GM18861 (cell line): ENCODE measurements at regions not wholly inside any gene's neighbourhood (a gene's known extent, or its start where the extent isn't known, plus 50 kb on each side); places are given as distances from the start of the nearest gene placed in this dataset.

Experiments used
- ATAC-seq: cut with Tn5 transposase; IDR thresholded peaks from one replicate; pipeline ENCODE4 v1.9.1; 2021; ENCODE audit not compliant: unreplicated experiment

DNA sequence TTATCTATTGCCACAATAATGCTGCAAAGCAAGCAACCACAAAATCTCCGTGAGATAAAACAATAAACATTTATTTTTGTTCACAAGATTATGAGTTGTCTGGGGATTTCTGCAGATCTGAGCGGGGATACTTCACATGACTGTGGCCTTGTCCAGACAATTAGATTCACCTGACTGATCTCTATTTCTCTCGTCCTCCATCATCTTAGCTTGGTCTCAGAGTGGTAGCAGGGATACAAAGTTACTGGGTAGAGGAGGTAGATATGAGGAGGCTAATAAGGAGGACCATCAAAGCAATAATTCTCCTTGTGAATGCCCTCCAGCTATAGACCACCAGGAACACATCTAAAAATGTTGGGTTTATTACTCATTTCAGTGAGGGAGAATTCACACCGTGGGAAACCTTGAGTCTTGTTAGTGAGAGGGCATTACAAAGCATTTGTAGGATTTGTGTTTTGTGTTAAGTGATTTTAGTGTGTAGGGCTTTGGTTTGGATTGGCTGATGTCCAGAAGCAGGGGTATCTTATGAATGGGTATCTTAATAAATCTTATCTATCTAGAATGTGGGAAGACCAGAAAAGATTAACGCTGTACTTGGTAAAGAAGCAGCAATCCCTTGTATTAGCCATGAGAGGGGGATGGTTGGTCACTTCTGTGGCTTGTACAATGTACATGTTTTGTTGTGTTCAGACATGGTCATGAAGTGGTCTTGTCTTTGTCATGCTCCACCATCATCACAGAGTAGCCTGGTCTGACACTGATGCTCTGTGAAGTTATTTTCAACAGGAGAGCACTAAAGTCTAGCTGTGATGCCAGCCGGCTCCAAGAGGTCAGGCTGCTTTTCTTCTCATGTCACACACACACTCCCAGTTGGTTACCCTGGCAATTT lies 287.6 kb upstream of the STT3B start:
- no peak for ATAC-seq

DNA sequence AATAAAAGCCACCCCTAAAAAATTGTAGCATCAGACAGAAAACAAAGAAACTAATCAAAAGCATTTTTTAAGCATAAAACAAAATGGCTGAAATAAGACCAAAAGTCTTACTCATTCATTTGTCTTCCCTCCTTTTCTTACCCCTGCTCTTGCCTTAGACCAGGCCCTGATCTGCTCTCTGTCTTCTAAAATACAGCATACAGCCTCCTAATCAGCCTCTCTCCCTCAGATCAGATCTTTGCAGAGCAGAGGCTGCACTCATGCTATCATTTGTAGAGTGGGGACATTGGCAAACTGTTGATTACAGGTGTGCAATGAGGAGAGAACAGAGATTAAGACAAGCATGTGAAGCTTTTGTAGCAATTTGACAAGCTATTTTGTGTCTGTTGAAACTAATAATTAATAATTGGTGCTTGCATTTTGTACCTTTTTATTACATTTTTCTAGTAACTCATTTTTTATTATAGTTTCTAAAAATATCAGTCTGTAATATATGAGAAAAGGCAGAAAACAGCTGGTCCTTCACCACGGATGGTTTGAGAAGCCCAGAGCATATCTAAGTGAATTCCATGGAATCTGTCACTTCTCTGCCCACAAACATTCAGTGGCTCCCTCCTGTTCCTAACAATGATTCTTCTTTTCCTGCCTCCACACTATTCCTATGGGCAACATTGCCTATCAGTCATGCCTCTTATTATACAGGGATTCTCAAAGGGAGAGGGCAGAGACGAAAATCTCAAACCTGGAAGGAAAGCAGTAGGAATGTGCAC lies 286.2 kb upstream of the STT3B start:
- ATAC-seq, result no peak

DNA sequence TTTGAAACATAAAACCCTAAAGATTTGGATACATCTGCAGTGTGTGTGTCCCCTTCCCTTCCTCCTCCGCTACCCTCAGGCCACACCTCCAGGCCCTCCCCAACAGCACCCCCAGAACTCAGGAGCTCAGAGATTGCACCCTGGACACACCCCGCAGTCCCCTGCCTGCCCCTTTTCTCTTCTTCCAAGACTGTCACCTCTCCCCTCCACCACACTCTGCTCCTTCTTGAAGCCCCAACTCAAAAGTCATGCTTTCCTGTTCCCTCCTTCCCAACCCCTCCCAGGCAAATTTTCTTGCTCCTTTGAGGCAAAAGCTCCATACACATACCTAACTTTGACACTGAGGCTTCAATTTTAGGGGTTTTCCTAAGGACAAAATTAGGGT lies 285.7 kb upstream of the STT3B start:
- no peak for ATAC-seq

DNA sequence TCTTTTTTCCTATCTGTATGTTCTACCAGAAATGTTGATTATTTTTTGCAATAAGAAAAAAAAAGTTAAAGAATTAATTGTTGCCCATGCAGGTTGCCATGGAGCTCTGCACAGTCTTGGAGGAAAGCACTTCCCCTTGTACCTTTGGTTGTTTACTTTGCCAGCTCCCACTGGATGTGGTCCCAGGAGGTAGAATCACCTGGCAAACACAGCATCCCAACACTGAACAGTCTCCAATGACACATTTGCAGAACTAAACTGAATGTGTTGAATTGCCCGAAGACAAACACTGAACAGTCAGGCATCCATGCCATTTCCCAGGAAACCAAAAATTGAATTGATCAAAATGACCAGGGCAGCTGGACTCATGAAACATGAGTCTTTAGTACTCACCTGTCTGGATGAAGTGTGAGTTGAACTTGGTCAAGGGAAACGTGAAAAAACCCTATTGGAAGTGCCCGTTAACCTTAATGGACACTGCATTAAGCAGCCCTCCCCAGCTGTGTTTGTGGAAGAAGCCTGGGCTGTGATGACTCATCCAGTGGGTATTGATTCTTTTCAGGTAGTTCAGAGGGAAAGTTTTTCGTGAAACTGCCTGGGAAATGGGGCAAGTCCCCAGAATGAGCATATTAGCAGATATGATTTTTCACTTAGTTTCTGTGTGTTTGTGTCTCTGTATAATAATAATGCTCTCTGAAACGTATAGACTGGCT lies 284.7 kb upstream of the STT3B start:
- peak; percentile 61 for ATAC-seq

DNA sequence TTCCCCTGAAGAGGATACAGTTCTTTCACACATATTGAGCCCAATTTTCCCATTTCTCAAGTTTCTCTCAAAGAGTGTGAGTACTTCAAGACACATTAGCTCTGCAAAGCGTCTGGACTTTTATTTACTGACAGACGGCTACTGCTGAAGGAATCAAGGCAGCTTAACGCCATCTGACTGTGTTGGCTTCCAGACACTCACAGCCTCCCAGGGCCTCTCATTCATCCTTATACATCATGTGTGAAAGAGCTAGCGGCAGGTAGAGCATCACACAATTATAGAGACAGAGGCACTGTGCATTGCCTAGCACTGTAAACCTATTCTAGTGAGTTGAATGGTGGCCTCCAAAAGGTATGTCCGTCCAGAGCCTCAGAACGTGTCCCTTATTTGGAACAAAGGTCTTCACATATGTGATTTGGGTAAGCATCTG lies 284.1 kb upstream of the STT3B start:
- ATAC-seq, result no peak

DNA sequence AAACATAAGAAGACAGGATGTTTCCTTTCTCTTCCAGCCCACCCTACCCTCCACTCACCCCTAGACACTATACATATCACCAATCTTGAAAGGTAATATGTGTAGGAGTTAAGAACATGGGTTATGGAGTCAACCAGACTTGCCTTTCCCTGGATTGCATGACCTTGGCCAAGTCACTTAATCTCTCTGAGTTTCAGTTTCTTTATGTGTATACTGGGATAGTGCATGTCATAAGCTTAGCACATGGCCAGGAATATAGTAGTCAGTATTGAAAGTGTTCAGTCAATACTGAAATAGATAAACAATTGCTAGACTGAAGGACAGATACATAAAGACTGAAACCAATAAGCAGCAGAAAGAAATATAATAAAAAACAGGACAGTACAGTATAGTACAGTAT lies 283.2 kb upstream of the STT3B start:
- ATAC-seq, result no peak

DNA sequence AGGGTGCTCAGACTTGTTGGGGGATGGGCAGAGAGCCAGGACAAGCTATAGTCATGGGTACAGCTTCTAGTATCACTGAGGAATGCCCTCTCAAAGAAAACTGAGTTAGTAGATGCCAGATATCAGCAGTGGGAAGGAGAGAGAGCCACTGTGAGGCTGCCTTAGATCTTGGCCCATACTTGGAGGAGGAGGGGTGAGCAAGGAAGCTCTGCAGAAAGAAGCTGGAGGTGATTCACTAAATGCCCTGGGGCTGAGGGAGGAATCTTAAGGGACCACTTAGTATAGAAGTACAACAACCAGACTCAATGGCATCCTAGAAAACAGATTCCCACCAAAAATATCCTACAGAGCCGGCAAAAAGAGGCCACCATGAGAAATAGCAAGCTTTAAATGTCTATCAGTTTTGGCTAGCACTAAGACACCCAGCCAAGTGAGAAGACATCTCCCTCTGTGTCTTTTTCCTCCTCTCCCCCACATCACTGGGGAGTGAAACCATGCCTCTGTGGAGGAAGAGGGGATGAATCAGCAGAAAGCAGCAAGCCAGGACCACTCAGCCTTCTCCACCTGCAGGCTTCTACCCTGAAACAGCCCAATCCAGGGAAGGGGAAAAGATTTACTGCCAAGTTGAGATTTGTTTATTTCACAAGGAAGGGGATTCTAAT lies 282.5 kb upstream of the STT3B start:
- no peak for ATAC-seq

DNA sequence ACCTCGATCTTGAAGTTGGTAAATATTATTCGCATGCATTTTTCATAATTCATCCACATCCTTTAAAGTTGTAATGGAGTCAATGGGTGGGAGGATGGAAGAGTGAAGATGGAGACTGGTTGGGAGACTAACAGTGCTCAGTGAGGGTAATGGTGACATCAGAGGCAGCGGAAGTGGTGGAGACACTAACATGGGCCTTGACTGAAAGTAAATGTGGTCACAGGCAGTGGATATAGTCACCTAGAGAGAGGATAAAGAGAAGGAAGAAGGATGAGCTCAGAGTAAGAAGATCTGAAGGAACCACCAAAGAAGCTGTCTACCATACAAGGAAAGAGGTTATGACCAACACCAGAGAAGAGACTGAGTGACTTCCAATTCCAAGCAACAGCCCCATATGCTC lies 281.6 kb upstream of the STT3B start:
- ATAC-seq, result no peak

DNA sequence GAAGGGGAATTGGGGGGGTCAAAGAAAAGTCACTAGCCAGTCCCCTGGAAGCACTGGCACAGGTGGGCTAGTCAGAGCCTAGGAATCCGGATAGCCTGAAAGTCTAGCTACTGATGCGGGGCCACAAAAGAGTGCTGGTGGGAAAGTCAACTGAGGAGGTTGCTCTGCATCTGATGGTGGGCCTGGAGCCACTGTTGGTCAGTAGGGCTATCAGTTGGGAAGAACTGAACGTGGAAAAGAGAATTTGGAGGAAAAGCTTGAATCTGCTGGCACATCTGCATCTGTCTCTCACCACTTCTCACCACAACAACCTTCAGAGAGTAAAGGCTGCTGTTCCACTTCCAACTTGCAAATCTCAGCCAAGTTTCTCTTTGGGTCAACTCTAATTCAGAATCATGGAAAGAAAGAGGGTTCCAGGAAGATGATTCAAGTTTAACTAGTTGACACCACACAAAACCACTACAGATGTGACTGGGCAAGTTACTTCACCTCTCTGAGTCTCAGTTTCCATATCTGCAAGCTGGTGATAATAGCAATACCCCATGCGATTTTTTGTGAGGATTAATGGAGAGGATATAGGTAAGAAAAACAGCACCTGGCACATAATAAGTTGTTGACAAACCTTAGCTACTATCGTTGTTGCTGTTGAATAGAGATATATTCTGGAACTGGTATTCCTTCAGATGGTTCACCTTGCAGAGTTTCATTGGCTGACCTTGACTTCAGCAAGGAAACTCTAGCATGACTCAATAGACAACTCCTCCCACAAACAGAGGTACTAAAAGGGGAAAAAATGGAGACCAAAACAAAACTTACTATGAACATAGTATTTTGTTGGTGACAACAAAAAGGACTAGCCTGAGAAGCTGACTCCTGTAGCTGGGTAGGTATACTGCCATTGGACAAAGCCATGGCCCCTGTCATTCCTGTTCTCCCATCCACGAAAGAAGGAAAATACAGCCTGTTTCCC lies 280.2 kb upstream of the STT3B start:
- ATAC-seq, result no peak

DNA sequence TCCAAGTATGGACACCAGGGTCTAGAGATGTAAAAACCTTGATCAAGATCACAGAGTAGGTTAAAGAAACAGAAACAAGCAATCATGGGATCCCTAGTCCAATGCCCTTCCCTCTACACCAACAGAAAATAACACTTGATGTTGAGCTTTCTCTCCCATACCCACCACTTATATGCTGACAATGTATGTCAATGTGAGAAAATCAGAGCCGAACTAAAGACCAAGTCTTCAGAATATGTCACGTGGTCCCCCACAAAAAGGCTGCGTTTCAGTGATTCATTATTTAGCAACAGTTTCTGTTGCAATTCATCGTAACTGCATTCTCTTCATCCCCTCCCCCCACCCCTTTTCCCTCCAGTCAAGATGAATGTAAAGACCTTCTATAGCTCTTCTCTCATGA lies 278.9 kb upstream of the STT3B start:
- no peak for ATAC-seq

DNA sequence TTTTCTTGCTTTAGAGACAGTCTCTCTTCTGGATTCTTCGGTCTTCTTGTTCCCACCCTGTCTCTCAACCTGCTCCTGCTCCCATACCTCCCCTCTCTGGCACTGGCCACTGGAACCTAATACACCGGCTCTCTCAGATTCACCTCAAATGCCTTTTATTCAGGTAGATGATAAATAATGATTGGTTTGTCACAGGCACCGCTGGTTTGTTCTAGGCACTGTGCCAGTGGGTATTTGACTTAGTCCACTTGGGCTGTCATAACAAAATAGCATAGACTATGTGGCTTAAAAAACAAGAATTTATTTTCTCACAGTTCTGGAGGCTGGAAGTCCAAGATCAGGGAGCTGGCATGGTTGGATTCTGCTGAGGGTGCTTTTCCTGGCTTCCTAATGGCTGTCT lies 278.2 kb upstream of the STT3B start:
- ATAC-seq, result no peak

DNA sequence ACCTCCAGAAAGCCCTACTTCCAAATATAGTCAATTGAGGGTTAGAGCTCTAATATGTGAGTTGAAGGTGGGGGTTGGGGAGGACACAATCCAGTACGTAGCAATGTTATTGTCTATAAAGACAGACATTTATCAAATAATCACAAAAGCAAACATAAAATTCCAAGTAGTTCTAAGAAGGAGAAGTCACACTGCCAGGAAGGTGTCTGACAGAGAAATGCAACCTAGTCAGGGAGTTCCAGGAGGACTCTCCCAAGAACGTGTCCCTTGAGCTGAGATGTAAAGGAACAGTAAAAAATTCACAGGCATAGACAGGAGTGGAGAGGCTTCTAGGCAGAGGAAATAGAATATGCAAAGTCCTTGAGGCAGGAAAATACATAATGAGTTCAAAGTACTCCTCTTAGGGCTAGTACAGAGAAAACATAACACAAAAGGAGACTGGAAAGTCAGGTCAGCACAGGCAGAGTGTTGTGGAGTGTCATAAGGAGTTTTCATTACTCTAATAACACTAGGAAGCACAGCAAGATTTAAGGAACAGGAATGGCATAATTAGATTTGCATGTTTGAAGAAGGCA lies 277.6 kb upstream of the STT3B start:
- ATAC-seq, result no peak

DNA sequence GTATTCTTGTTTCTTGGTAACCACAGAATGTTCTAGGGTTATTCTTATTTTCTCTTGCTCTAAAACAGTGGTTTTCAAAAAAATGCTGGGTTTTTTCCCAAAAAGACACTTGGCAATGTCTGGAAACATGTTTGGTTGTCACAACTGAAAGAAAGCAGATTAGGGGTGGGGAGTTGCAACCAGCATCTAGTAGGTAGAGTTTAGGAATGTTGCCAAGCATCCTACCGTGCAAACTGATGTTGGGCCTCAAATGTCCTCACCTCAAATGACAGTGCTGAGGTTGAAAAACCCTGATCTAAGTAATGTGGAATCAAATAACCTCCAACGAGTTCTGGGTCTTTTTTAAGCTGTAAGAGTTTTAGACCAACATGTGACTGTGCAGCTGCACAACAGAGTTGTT lies 270.5 kb upstream of the STT3B start:
- no peak for ATAC-seq

DNA sequence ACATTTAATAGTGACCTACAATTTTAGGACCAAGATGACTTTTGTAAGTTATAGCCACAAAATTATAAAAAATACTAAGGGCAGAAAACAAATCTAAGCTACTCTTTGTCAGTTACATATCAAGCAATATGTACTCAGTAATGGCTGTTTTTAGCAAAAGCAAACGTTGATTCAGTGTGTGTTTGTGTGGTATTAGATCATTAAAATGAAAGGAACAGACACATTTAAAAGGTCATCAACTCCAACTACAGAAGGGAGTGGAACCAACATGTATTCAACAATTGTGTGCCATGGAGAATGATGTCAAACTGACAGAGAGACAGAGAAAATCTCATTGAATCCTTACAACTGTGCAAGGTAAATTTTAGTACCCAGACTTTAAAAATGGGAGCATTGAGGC lies 268.8 kb upstream of the STT3B start:
- ATAC-seq, result no peak

DNA sequence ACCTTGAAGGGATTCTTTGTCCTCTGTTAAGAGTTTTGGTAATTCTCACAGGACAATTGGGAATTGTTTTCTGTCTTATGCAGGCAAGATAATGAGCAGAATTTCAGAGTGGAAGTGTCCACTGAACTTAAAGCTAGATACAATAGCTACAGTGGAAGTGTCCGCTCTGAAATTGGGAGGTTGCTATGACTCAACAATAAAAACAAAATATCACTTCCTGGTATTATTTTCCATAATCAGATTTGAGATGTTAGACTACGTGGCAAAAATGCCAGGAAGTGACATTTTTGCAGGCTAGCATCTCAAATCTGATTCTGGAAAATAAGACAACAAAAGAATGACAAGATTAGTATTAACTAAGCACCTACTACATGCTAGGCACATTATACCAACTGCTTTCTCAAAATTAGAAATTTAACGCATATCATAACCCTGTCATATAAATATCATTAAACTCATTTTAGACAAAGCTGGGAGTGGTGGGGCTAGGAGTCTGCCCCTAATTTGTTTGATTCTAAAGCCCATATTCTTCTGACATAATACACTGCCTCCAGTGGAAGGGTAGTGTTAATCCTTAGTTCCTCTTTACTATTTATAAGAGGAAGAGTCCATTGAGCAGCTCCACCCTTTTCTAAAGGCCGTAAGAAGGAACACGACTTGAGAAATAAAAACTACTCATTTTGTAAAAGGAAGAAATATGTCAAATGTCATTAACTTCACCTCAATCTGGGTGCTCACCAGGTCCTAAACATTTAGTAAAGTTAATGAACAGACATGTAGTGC lies 266.9 kb upstream of the STT3B start:
- ATAC-seq, result no peak

DNA sequence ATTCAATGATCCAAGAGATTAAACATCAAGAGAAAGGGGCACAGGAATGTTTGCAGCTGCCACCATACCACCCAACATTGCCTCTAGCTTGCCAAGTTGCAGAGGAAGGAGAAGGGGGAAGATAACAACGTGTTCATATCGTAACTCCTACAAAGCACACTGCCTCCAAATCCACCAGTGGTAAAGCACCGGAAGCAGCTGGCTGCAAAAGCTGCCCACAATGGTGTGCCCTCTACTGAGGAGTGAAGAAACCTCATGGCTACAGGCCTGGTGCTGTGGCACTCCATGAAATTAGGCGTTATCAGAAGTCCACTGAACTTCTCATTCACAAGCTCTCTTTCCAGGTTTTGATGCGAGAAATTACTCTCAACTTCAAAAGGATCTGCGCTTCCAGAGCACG lies 263.9 kb upstream of the STT3B start:
- no peak for ATAC-seq

DNA sequence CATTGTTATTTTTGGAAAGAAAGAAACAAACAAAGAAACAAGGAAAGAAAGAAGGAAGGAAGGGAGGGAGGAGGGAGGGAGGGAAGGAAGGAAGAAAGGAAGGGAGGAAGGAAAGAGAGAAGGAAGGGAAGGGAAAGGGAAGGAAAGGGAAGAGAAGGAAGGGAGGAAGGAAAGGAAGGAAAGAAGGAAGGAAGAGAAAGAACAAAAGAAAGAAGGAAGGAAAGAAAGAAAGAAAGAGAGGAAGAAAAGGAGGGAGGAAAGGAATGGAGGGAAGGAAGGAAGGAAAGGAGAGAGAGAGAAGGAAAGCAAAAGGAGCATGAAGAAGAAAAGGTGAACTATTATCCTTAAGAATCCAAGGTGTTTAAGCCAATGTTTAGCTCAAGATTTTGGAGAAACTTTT lies 262.7 kb upstream of the STT3B start:
- ATAC-seq, result no peak

DNA sequence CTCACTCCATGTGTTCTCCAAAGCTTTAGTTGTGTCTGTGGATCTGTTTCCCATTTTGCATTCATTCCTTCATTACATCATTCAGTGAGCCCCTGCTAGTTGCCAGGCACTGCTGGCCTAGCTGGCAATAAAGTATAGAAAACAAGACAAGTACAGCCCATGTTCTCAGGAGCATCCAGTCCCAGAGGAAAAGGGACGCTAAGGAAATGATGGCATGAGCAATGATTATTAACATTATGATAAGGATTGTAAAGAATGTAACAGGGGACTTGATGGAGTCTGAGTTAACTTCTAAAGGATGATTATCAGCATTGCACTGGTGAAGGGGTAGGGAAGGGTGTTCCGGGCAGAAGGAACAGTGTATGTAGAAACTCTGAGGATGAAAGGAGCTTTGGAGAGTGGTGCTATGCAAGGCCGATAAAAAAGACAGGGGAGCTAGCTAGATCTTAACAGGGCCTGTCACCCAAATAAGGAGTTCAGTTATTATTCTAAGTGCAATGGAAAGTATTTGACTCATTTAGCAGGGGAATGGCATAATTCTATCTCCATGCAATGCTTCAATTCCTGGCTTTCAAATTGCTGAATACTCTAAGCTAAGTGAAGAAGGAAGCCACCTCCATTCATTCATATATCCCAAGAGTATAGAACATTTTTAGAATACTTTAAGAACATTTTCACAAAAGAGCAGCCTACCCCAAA lies 258.2 kb upstream of the STT3B start:
- no peak for ATAC-seq
